GM12878 (cell line): ENCODE measurements at regions not wholly inside any gene's neighbourhood (a gene's known extent, or its start where the extent isn't known, plus 50 kb on each side); places are given as distances from the start of the nearest gene placed in this dataset.

Source experiments
- ATAC-seq: fragments of 200-7000 bp; cut with Tn5 transposase; 3 replicates; pipeline ENCODE4 v1.9.1; 2020; ENCODE audit warnings: mild to moderate bottlenecking, moderate library complexity
- BruUV-seq: library from RNA; stranded (reverse); fragments of 400-500 nt; replicated peaks from 2 replicates; lab custom pipeline; 2021; lab: Mats Ljungman, UMichigan
- CTCF ChIA-PET: fragments of 300-600 bp; sonication (Branson Sonifier 250); formaldehyde crosslinking; extraction: SDS; loops from one replicate; lab custom pipeline; 2021; ENCODE audit warnings: inconsistent platforms; lab: Yijun Ruan, JAX
- POLR2A ChIA-PET: fragments of 350-600 bp; formaldehyde crosslinking; extraction: SDS; loops from one replicate; lab custom pipeline; 2021; ENCODE audit warnings: inconsistent platforms; lab: Charles Lee
- RAD21 ChIA-PET: fragments of 300-600 bp; sonication (Branson Sonifier 250); formaldehyde crosslinking; loops from one replicate; lab custom pipeline; 2023; ENCODE audit warnings: antibody characterized with exemption; ENCODE audit not compliant: unreplicated experiment; lab: Charles Lee
- SMC1A ChIA-PET: fragments of 300-600 bp; sonication (Branson Sonifier 250); formaldehyde crosslinking; loops from one replicate; lab custom pipeline; 2023; ENCODE audit not compliant: unreplicated experiment, uncharacterized antibody; lab: Charles Lee
- DNase-seq: peaks from one replicate; pipeline ENCODE4 v3.0.0-alpha.2; 2011; ENCODE audit warnings: low read depth, low spot score
- FAIRE-seq: peaks from 3 replicates; lab custom pipeline; 2011; peaks lifted over from hg19 to GRCh38; lab: Jason Lieb, UNC
- H2AFZ ChIP-seq: 2 replicates; pipeline ENCODE4 v1.6.0; 2011; ENCODE audit warnings: low read depth, low read length, control low read depth; ENCODE audit not compliant: control insufficient read depth
- H3K27ac ChIP-seq: 2 replicates; pipeline ENCODE4 v1.5.1; 2011; ENCODE audit warnings: control low read depth; ENCODE audit not compliant: control insufficient read depth, insufficient read depth
- H3K27me3 ChIP-seq, 2 experiments: replicated peaks in 1 of 2; 2 replicates each; pipeline versions ENCODE4 v1.6.0 to v1.6.1; 2011; ENCODE audit warnings: low read length in 1 of 2; ENCODE audit not compliant: control insufficient read depth in 2 of 2, insufficient read depth in 2 of 2
- H3K36me3 ChIP-seq, 2 experiments: 2 replicates each; pipeline ENCODE4 v1.5.1; 2011; ENCODE audit warnings: low read length in 1 of 2; ENCODE audit not compliant: control insufficient read depth in 2 of 2, insufficient read depth in 2 of 2
- H3K4me1 ChIP-seq: 2 replicates; pipeline ENCODE4 v1.6.1; 2011; ENCODE audit warnings: mild to moderate bottlenecking, low read length, moderate library complexity, mixed read lengths; ENCODE audit not compliant: control insufficient read depth, insufficient read depth
- H3K4me2 ChIP-seq: 2 replicates; pipeline ENCODE4 v1.6.0; 2011; ENCODE audit warnings: control low read depth; ENCODE audit not compliant: control insufficient read depth, insufficient read depth
- H3K4me3 ChIP-seq: fragments of 200-600 bp; sonication (generic); 2 replicates; pipeline ENCODE4 v1.5.1; 2016
- H3K79me2 ChIP-seq: 2 replicates; pipeline ENCODE4 v1.6.0; 2011; ENCODE audit warnings: low read length; ENCODE audit not compliant: control insufficient read depth, insufficient read depth
- H3K9ac ChIP-seq: 2 replicates; pipeline ENCODE4 v1.8.0; 2011; ENCODE audit warnings: low read length, control low read depth, mixed read lengths; ENCODE audit not compliant: control insufficient read depth, insufficient read depth
- H3K9me3 ChIP-seq: replicated peaks from 3 replicates; pipeline ENCODE4 v1.5.1; 2011; ENCODE audit warnings: mild to moderate bottlenecking, low read length; ENCODE audit not compliant: control insufficient read depth, insufficient read depth
- H4K20me1 ChIP-seq: 2 replicates; pipeline ENCODE4 v1.6.0; 2011; ENCODE audit not compliant: control insufficient read depth, insufficient read depth
- JUNB ChIP-seq: IDR thresholded peaks from 2 replicates; pipeline ENCODE4 v1.6.1; 2016; ENCODE audit warnings: antibody characterized with exemption, mild to moderate bottlenecking
- SUPT20H ChIP-seq: IDR thresholded peaks from 2 replicates; pipeline ENCODE4 v1.6.1; 2011; ENCODE audit warnings: low read depth, mild to moderate bottlenecking, low read length, moderate library complexity, borderline replicate concordance; ENCODE audit not compliant: control insufficient read depth
- TBL1XR1 ChIP-seq: IDR thresholded peaks from 2 replicates; pipeline ENCODE4 v1.6.1; 2012; ENCODE audit warnings: low read depth, low read length, improper control_type of control experiment
- WGBS: methylation state at CpG from one replicate; pipeline ENCODE4 v1.1.6; 2016; ENCODE audit warnings: low lambda C conversion rate; ENCODE audit not compliant: insufficient replicate concordance, insufficient coverage; ENCODE audit errors: missing lambda C conversion rate; 5-methylcytosine and 5-hydroxymethylcytosine counted together
- in situ Hi-C: fragments of 300-500 bp; cut with MboI; formaldehyde crosslinking; loops from 9 replicates; pipeline ENCODE4 v1.14.3; 2018; ENCODE audit warnings: mixed read lengths
- intact Hi-C: fragments of 100-400 bp; cut with micrococcal nuclease; formaldehyde crosslinking; loops from one replicate; pipeline ENCODE4 v1.14.2; 2022; ENCODE audit not compliant: unreplicated experiment
- TF ChIP-seq, protein P1 (sequence below): fragments of 150-350 bp; IDR thresholded peaks from 2 replicates; pipeline ENCODE4 v1.6.1; 2014; ENCODE audit warnings: mild to moderate bottlenecking, low read depth, low read length
- TF ChIP-seq, protein P2 (sequence below): IDR thresholded peaks from 2 replicates; pipeline ENCODE4 v1.6.1; 2011; ENCODE audit warnings: low read depth, low read length, improper control_type of control experiment, borderline replicate concordance

GRCh38 chr1:64343823-64344190 is 126.1 kb upstream of the CACHD1 start (continued):
- TF ChIP-seq, protein P1, sequence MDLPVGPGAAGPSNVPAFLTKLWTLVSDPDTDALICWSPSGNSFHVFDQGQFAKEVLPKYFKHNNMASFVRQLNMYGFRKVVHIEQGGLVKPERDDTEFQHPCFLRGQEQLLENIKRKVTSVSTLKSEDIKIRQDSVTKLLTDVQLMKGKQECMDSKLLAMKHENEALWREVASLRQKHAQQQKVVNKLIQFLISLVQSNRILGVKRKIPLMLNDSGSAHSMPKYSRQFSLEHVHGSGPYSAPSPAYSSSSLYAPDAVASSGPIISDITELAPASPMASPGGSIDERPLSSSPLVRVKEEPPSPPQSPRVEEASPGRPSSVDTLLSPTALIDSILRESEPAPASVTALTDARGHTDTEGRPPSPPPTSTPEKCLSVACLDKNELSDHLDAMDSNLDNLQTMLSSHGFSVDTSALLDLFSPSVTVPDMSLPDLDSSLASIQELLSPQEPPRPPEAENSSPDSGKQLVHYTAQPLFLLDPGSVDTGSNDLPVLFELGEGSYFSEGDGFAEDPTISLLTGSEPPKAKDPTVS, result no peak
- TF ChIP-seq JUNB, result no peak

- Histone ChIP-seq H2AFZ (no peak overlapping the region), H3K36me3 (no peaks in the 10 kb centered on the region), H3K4me2 (no peak overlapping the region), H3K79me2 (no peaks in the 10 kb centered on the region), H3K4me3 (no peak overlapping the region), H3K4me1 (no peaks in the 10 kb centered on the region), H3K27me3 (peaks cover 0 to 3% of the 10 kb centered on the region in 2 experiments; a peak in 2 of 4 replicates), H3K27ac (no peak overlapping the region), H3K9ac (no peak overlapping the region), H3K9me3 (no peaks in the 10 kb centered on the region), H4K20me1 (no peaks in the 10 kb centered on the region)
- FAIRE-seq (no peak), DNase-seq (no peak), ATAC-seq (no peak)
- intact Hi-C loops (no loop called here), in situ Hi-C loops (no loop called here)
- BruUV-seq, result no TSS peak
- RAD21 ChIA-PET, result no interaction called here
- SMC1A ChIA-PET, result no interaction called here
- 12% methylated on average over 4 of the region's 4 CpGs for WGBS
- TF ChIP-seq SUPT20H (no peak), TBL1XR1 (no peak)
- TF ChIP-seq, protein P2, sequence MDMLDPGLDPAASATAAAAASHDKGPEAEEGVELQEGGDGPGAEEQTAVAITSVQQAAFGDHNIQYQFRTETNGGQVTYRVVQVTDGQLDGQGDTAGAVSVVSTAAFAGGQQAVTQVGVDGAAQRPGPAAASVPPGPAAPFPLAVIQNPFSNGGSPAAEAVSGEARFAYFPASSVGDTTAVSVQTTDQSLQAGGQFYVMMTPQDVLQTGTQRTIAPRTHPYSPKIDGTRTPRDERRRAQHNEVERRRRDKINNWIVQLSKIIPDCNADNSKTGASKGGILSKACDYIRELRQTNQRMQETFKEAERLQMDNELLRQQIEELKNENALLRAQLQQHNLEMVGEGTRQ, result no peak
- POLR2A ChIA-PET, result no interaction called here
- CTCF ChIA-PET, result interaction anchor here (0.6 kb wide), 1 partner anchor 213 kb away, joined by 3 read pairs; no protein-coding TSS in a partner anchor
These were observed 121.5 kb upstream of the CACHD1 start for GRCh38 chr1:64348270-64348960.
